OCI-LY1 (cell line): ENCODE measurements at regions not wholly inside any gene's neighbourhood (a gene's known extent, or its start where the extent isn't known, plus 50 kb on each side); places are given as distances from the start of the nearest gene placed in this dataset.

Experiments
- H2AFZ ChIP-seq: fragments of 200-600 bp; sonication (generic), shearing (Covaris generic); 2 replicates; pipeline ENCODE4 v1.6.0; 2014; ENCODE audit warnings: antibody characterized with exemption, mild to moderate bottlenecking, low read length
- H3F3A ChIP-seq: fragments of 200-600 bp; sonication (generic), shearing (Covaris generic); 2 replicates; pipeline ENCODE4 v1.6.0; 2014; ENCODE audit warnings: mild to moderate bottlenecking, antibody characterized with exemption, low read length, moderate library complexity; ENCODE audit not compliant: insufficient read depth
- H3K27ac ChIP-seq: fragments of 200-600 bp; sonication (generic); 2 replicates; pipeline ENCODE4 v1.5.1; 2014; ENCODE audit warnings: low read length, mixed run types, mild to moderate bottlenecking, low read depth; ENCODE audit not compliant: poor library complexity, severe bottlenecking
- H3K27me3 ChIP-seq: fragments of 200-600 bp; sonication (generic); 2 replicates; pipeline ENCODE4 v1.6.0; 2014; ENCODE audit warnings: antibody characterized with exemption, mild to moderate bottlenecking, low read length, moderate library complexity; ENCODE audit not compliant: insufficient read depth
- H3K36me3 ChIP-seq: fragments of 200-600 bp; sonication (generic); 2 replicates; pipeline ENCODE4 v1.6.1; 2014; ENCODE audit warnings: mild to moderate bottlenecking, antibody characterized with exemption, low read length, moderate library complexity, mixed read lengths; ENCODE audit not compliant: insufficient read depth
- H3K4me1 ChIP-seq: fragments of 200-600 bp; sonication (generic); 2 replicates; pipeline ENCODE4 v1.5.1; 2014; ENCODE audit warnings: mild to moderate bottlenecking, low read length, moderate library complexity; ENCODE audit not compliant: insufficient read depth, severe bottlenecking
- H3K4me2 ChIP-seq: fragments of 200-600 bp; sonication (generic), shearing (Covaris generic); 2 replicates; pipeline ENCODE4 v1.6.1; 2014; ENCODE audit warnings: low read length
- H3K4me3 ChIP-seq: fragments of 200-600 bp; sonication (generic); 2 replicates; pipeline ENCODE4 v1.5.1; 2014; ENCODE audit warnings: low read length, low read depth, mild to moderate bottlenecking, mixed read lengths; ENCODE audit not compliant: poor library complexity, severe bottlenecking
- H3K79me2 ChIP-seq: fragments of 200-600 bp; shearing (Covaris generic); 2 replicates; pipeline ENCODE4 v1.6.1; 2016; ENCODE audit warnings: mixed run types, low read length, mixed read lengths; ENCODE audit not compliant: insufficient read depth
- H3K9ac ChIP-seq: fragments of 200-600 bp; sonication (generic), shearing (Covaris generic); 2 replicates; pipeline ENCODE4 v1.6.1; 2014; ENCODE audit warnings: mild to moderate bottlenecking, low read length, mixed read lengths
- H3K9me2 ChIP-seq: fragments of 200-600 bp; sonication (generic), shearing (Covaris generic); 2 replicates; pipeline ENCODE4 v1.6.1; 2014; ENCODE audit warnings: low read depth, mild to moderate bottlenecking, low read length, mixed read lengths
- H3K9me3 ChIP-seq: fragments of 200-600 bp; shearing (Covaris generic); 2 replicates; pipeline ENCODE4 v1.6.1; 2014; ENCODE audit warnings: low read length, mixed read lengths
- H4K20me1 ChIP-seq: fragments of 200-600 bp; sonication (generic), shearing (Covaris generic); 2 replicates; pipeline ENCODE4 v1.6.0; 2016; ENCODE audit warnings: mild to moderate bottlenecking, low read length; ENCODE audit not compliant: insufficient read depth
- CTCF ChIP-seq: fragments of 200-600 bp; sonication (generic), shearing (Covaris generic); IDR thresholded peaks from 2 replicates; pipeline ENCODE4 v1.5.1; 2017; ENCODE audit warnings: mild to moderate bottlenecking, antibody characterized with exemption, low read length, moderate library complexity, mixed read lengths
- EZH2 ChIP-seq: fragments of 200-600 bp; sonication (generic), shearing (Covaris generic); IDR thresholded peaks from 2 replicates; pipeline ENCODE4 v1.8.0; 2017; ENCODE audit warnings: borderline replicate concordance, mixed run types, mild to moderate bottlenecking, antibody characterized with exemption, low read length, moderate library complexity, mixed read lengths

DNA sequence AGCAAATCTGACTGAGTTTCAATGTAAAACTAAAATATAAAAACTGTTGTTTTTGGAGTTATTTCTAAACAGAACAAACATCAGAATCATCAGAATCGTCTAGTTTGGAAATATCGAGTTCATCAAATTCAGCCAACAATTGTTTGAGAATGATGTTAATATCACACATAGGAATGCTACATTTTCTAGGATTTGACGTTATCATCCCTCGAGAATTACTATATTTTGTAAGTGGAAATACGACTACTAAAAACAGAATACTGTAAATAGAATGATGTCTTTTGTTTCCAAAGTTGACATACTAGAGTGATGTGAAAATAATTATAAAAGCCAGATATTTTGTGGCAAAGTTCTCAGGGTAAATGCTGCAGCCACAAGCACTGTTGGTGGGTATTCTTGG, 805.9 kb downstream of the TLE1 start:
- Histone ChIP-seq H3K79me2 (no peaks in the 10 kb centered on the region), H3K36me3 (no peaks in the 10 kb centered on the region), H3K9me3 (no peaks in the 10 kb centered on the region), H3F3A (no peaks in the 10 kb centered on the region), H3K9me2 (no peaks in the 10 kb centered on the region), H3K27ac (no peak overlapping the region), H3K9ac (no peak overlapping the region), H4K20me1 (no peaks in the 10 kb centered on the region), H2AFZ (no peak overlapping the region), H3K4me1 (no peaks in the 10 kb centered on the region), H3K27me3 (no peaks in the 10 kb centered on the region), H3K4me3 (no peak overlapping the region), H3K4me2 (no peak overlapping the region)
- TF ChIP-seq EZH2 (no peak), CTCF (no peak)

DNA sequence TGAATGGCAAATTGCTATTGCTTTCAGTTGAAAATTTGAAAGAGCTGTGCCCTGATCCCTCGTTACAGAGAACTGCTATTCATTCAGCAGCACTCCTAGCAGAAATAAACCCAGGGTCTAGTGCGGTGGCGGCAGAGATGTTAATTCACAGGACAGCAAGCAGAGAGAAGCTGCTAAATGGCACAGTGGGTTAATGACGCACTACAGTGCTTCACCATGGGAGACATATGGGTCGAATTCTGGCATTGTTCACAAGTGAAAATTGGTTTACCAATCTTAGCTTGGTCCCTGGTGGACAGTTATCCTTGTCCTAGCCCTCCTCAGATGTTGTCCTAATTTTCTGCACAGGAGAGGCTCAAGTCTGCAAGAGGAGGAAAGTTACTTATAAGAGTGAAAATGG, 807.4 kb downstream of the TLE1 start:
- no peaks in the 10 kb centered on the region for H3F3A ChIP-seq
- H3K4me2 ChIP-seq: no peak overlapping the region
- H3K9me3 ChIP-seq: no peaks in the 10 kb centered on the region
- no peak overlapping the region for H3K27ac ChIP-seq
- no peaks in the 10 kb centered on the region for H3K9me2 ChIP-seq
- H3K4me3 ChIP-seq: no peak overlapping the region
- H3K27me3 ChIP-seq: no peaks in the 10 kb centered on the region
- no peaks in the 10 kb centered on the region for H3K36me3 ChIP-seq
- no peak overlapping the region for H2AFZ ChIP-seq
- no peaks in the 10 kb centered on the region for H3K79me2 ChIP-seq
- TF ChIP-seq EZH2: no peak
- TF ChIP-seq CTCF: no peak
- no peaks in the 10 kb centered on the region for H4K20me1 ChIP-seq
- no peaks in the 10 kb centered on the region for H3K4me1 ChIP-seq
- no peak overlapping the region for H3K9ac ChIP-seq

DNA sequence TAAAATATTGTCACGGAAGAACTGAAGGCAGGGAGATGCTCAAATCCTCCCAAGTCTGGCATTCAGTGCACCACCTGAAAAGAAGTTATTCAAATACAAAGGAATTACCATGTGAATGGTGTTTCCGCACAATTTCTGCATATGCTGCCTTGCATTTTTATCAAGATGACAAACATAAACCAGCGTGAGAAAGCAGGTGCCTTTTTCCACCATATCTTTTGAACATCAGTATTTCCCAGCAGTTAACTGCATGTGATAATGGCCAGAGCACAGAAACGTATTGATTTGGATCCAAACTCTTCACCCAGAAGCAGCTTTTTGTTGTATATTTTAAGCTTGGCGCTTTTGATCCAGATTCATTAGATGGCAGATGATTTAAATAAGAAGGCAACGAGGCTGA, 808.0 kb downstream of the TLE1 start:
- Histone ChIP-seq H3K9me2 (no peaks in the 10 kb centered on the region), H3K9me3 (no peaks in the 10 kb centered on the region), H3K9ac (no peak overlapping the region), H2AFZ (no peak overlapping the region), H3K4me1 (no peaks in the 10 kb centered on the region), H3K36me3 (no peaks in the 10 kb centered on the region), H3K4me2 (no peak overlapping the region), H3K27ac (no peak overlapping the region), H3F3A (no peaks in the 10 kb centered on the region), H3K79me2 (no peaks in the 10 kb centered on the region), H4K20me1 (no peaks in the 10 kb centered on the region), H3K4me3 (no peak overlapping the region), H3K27me3 (no peaks in the 10 kb centered on the region)
- TF ChIP-seq EZH2 (no peak), CTCF (no peak)
